Stimulated activated CD4-positive, alpha-beta T cell treated with anti-CD3 and anti-CD28 coated beads, Interleukin-12 subunit alpha, Interleukin-12 subunit beta, amount 100 ng/mL, for 48 hours (primary cell): ENCODE measurements at regions not wholly inside any gene's neighbourhood (a gene's known extent, or its start where the extent isn't known, plus 50 kb on each side); places are given as distances from the start of the nearest gene placed in this dataset.

ENCODE experiments used
- DNase-seq, 3 donors: peaks; one replicate each; pipeline ENCODE4 v3.0.0-alpha.2; 2020; ENCODE audit warnings: low read depth in 2 of 3, low spot score in 1 of 3

GRCh38 chr9:17019398-17019797 lies 115.4 kb upstream of the CNTLN start:
- DNase-seq = no peak

GRCh38 chr9:17018540-17019196 lies 116.2 kb upstream of the CNTLN start:
- no peak for DNase-seq

GRCh38 chr9:17017931-17018491 lies 116.8 kb upstream of the CNTLN start:
- DNase-seq = no peak

GRCh38 chr9:17013891-17014290 lies 120.9 kb upstream of the CNTLN start:
- no peak for DNase-seq

- no peak for DNase-seq
Observed at GRCh38 chr9:17013010-17013409, 121.8 kb upstream of the CNTLN start.

- DNase-seq = no peak
Observed at GRCh38 chr9:17011880-17012279, 123.0 kb upstream of the CNTLN start.

GRCh38 chr9:17009071-17009470 lies 125.8 kb upstream of the CNTLN start:
- no peak for DNase-seq

- no peak for DNase-seq
Observed at GRCh38 chr9:17005056-17005823, 129.6 kb upstream of the CNTLN start.

- no peak for DNase-seq
Observed at GRCh38 chr9:17004500-17004899, 130.3 kb upstream of the CNTLN start.

GRCh38 chr9:17003576-17004240 lies 131.1 kb upstream of the CNTLN start:
- no peak for DNase-seq

GRCh38 chr9:16996901-16997491 lies 126.5 kb upstream of the BNC2 start:
- no peak for DNase-seq

- DNase-seq = no peak
Observed at GRCh38 chr9:16992138-16992537, 121.7 kb upstream of the BNC2 start.

- no peak for DNase-seq
Observed at GRCh38 chr9:16987026-16987425, 116.6 kb upstream of the BNC2 start.

GRCh38 chr9:16986556-16986955 lies 116.1 kb upstream of the BNC2 start:
- DNase-seq = no peak

GRCh38 chr9:16985559-16986348 lies 115.3 kb upstream of the BNC2 start:
- no peak for DNase-seq

- no peak for DNase-seq
Observed at GRCh38 chr9:16982780-16983310, 112.4 kb upstream of the BNC2 start.

- DNase-seq = no peak
Observed at GRCh38 chr9:16976427-16976826, 106.0 kb upstream of the BNC2 start.

- no peak for DNase-seq
Observed at GRCh38 chr9:16974436-16974835, 104.0 kb upstream of the BNC2 start.

GRCh38 chr9:16970321-16970720 lies 99.9 kb upstream of the BNC2 start:
- DNase-seq = no peak

GRCh38 chr9:16964228-16964627 lies 93.8 kb upstream of the BNC2 start:
- no peak for DNase-seq

- no peak for DNase-seq
Observed at GRCh38 chr9:16960084-16960483, 89.6 kb upstream of the BNC2 start.
